ENCODE measurements at regions not wholly inside any gene's neighbourhood (a gene's known extent, or its start where the extent isn't known, plus 50 kb on each side); places are given as distances from the start of the nearest gene placed in this dataset.

DNA sequence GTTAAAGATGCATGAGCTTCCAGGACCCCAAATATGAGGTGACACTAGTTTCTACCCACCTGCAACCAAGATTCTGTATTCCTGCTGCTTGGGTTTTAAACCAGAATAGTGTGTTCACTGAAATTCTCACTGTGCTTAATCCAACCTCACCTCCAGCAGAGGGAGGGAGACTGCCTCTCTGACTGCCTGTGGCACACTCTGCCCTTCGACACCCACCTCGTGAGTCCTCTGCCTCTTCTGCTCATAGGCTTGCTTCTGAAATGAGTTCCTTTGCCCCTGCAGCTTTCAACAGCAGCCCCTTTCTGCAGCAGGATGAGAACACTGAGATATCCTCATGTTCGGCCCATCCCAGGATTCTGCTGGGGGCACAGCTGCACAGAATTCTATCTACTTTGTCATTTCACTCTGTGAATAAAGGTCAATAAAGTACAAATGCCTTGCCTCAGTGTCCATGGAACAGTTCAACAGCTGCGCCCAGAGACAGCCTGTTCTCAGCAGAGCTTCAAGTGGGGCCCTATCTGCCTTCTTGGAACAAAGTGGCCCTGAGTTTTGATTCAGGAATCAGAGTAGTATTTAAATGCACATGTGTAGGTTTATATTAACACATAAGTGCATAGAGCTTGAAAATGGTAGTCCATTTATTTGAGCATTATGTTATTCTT is 632.5 kb downstream of the TNS3 start:
- intact Hi-C loops (cut with micrococcal nuclease) = no loop called here
- Histone ChIP-seq H3K79me2 (ENCODE audit: insufficient read depth, low read length) (no peaks in the 10 kb centered on the region), H3K9me3 (ENCODE audit: control insufficient read depth in 1 of 2, insufficient read depth in 1 of 2, low read depth in 1 of 2, low read length in 2 of 2) (no peaks in the 10 kb centered on the region), H3K4me1 (ENCODE audit: control insufficient read depth in 1 of 2, insufficient read depth in 2 of 2, low read length in 2 of 2) (no peaks in the 10 kb centered on the region), H3K9me2 (ENCODE audit: insufficient read depth) (no peaks in the 10 kb centered on the region), H4K20me1 (ENCODE audit: insufficient read depth) (no peaks in the 10 kb centered on the region), H3K4me2 (ENCODE audit: low read length) (no peak overlapping the region), H3K36me3 (ENCODE audit: control insufficient read depth in 1 of 2, insufficient read depth in 2 of 2, low read length in 2 of 2) (no peaks in the 10 kb centered on the region), H3K4me3 (replicated peaks in 1 of 2; ENCODE audit: low read depth in 1 of 2, low read length in 2 of 2) (no peak overlapping the region), H3K27ac (ENCODE audit: low read depth, low read length) (no peak overlapping the region), H3K27me3 (ENCODE audit: insufficient read depth, low read length) (no peaks in the 10 kb centered on the region), H3K9ac (ENCODE audit: low read length) (no peak overlapping the region), H2AFZ (ENCODE audit: low read depth, low read length, poor library complexity, severe bottlenecking) (no peak overlapping the region)
- no TSS peak for BruUV-seq (replicated peaks)
- no peak for DNase-seq (ENCODE audit: low read depth, low spot score)
- ChIA-PET POLR2A (no interaction called here), RAD21 (ENCODE audit: low non-redundant PET in 1 of 2, low total read pairs in 2 of 2, uncharacterized antibody in 2 of 2, unreplicated experiment in 2 of 2) (no interaction called here), CTCF (no interaction called here)
- TF ChIP-seq CEBPB (IDR thresholded peaks at IDR 0.05; ENCODE audit: low read depth) (no peak), JUND (IDR thresholded peaks at IDR 0.05) (no peak), EZH2phosphoT487 (IDR thresholded peaks at IDR 0.05; ENCODE audit: borderline replicate concordance) (no peak), ELF1 (IDR thresholded peaks at IDR 0.05; ENCODE audit: borderline replicate concordance, low read depth) (no peak), SRF (IDR thresholded peaks at IDR 0.05; ENCODE audit: low read depth) (no peak), POLR2A (IDR thresholded peaks at IDR 0.05; ENCODE audit: borderline replicate concordance, extremely low read depth, insufficient read depth, insufficient read length) (no peak), POLR2AphosphoS5 (IDR thresholded peaks at IDR 0.05; ENCODE audit: low read depth, low read length) (no peak)
- TF ChIP-seq, protein P1, sequence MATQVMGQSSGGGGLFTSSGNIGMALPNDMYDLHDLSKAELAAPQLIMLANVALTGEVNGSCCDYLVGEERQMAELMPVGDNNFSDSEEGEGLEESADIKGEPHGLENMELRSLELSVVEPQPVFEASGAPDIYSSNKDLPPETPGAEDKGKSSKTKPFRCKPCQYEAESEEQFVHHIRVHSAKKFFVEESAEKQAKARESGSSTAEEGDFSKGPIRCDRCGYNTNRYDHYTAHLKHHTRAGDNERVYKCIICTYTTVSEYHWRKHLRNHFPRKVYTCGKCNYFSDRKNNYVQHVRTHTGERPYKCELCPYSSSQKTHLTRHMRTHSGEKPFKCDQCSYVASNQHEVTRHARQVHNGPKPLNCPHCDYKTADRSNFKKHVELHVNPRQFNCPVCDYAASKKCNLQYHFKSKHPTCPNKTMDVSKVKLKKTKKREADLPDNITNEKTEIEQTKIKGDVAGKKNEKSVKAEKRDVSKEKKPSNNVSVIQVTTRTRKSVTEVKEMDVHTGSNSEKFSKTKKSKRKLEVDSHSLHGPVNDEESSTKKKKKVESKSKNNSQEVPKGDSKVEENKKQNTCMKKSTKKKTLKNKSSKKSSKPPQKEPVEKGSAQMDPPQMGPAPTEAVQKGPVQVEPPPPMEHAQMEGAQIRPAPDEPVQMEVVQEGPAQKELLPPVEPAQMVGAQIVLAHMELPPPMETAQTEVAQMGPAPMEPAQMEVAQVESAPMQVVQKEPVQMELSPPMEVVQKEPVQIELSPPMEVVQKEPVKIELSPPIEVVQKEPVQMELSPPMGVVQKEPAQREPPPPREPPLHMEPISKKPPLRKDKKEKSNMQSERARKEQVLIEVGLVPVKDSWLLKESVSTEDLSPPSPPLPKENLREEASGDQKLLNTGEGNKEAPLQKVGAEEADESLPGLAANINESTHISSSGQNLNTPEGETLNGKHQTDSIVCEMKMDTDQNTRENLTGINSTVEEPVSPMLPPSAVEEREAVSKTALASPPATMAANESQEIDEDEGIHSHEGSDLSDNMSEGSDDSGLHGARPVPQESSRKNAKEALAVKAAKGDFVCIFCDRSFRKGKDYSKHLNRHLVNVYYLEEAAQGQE (IDR thresholded peaks at IDR 0.05; ENCODE audit: low read depth) = no peak
- TF ChIP-seq, protein P2, sequence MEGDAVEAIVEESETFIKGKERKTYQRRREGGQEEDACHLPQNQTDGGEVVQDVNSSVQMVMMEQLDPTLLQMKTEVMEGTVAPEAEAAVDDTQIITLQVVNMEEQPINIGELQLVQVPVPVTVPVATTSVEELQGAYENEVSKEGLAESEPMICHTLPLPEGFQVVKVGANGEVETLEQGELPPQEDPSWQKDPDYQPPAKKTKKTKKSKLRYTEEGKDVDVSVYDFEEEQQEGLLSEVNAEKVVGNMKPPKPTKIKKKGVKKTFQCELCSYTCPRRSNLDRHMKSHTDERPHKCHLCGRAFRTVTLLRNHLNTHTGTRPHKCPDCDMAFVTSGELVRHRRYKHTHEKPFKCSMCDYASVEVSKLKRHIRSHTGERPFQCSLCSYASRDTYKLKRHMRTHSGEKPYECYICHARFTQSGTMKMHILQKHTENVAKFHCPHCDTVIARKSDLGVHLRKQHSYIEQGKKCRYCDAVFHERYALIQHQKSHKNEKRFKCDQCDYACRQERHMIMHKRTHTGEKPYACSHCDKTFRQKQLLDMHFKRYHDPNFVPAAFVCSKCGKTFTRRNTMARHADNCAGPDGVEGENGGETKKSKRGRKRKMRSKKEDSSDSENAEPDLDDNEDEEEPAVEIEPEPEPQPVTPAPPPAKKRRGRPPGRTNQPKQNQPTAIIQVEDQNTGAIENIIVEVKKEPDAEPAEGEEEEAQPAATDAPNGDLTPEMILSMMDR (IDR thresholded peaks at IDR 0.05 in 2 of 3, conservative IDR thresholded peaks at IDR 0.05 in 1 of 3; ENCODE audit: borderline replicate concordance in 1 of 3, insufficient read depth in 1 of 3, low read depth in 2 of 3, low read length in 2 of 3) = no peak
- ATAC-seq = no peak
